ENCODE measurements at regions not wholly inside any gene's neighbourhood (a gene's known extent, or its start where the extent isn't known, plus 50 kb on each side); places are given as distances from the start of the nearest gene placed in this dataset.

GRCh38 chr21:38156200-38156599, 100.6 kb upstream of the KCNJ15 start:
- DNase-seq (ENCODE audit: low read depth): no peak

DNA sequence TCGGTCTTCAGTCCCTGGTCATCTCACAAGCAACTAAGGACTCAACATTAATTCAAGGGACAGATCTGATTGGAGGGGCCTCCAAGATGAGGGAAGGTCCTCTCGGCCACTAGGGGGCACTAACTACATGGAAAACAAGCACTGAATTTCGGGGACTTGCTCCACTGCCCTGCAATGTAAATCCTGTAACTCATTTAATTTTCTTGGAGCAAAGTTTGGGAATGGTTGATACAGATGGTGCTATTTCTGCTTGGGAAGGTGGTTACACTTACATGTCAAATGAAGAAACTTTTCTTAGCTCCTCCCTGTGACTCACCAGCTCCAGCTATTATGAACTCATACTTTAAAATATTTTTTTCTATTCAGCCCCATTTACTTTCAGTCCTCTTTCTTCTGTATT, 97.4 kb upstream of the KCNJ15 start:
- DNase-seq (ENCODE audit: low read depth): peak; percentile 87

DNA sequence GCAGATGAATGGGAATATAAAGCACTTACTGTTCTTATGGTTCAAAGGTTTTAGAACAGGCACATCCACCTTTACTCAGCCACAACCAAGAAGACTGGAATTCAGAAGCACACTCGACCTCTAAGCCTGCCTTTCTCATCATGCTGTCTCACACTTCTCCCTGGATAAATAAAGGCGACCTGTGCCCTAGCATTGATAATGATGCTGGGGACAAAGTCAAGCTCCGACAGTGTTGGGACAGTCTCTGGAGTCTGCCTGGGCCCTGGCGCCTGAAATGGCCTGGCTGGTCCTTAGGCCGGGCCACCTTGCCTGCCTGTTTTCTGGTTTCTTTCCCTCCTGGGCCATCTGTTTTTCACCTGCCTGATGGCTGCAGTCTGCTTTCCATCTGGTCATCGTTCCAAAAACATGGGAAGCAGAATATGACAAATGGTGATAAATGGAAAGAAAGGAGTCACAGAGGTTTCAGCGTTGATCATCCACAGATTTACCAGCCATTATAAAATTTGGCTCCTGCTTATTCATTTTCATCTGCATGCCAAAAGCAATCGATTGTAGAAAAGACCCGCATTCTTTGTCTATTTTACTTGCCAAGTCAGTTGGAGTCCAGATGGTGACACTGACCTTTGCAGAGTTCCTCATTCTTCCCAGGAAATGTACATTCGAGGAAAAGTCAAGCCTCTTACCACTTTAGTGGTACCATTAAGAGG, 91.2 kb upstream of the KCNJ15 start:
- DNase-seq (ENCODE audit: low read depth): no peak

DNA sequence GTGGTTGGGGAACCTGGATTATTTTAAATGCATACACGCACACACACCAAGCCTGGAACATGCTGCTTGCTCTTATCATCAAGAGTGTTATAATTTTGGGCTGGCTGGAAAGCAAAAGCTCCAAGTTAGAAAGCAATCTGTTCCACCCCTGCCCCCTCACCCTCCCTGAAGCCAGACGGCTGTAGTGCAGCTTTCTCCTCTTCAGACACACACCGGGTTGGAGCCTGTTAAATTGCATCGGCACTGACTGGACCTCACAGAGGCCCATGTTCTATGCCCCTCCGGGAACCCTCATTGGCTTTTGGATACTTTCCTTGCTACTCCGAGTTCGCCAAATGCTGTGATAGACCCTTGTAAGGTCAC, 90.6 kb upstream of the KCNJ15 start:
- DNase-seq (ENCODE audit: low read depth): no peak

GRCh38 chr21:38167345-38167744, 89.4 kb upstream of the KCNJ15 start:
- no peak for DNase-seq (ENCODE audit: low read depth)

DNA sequence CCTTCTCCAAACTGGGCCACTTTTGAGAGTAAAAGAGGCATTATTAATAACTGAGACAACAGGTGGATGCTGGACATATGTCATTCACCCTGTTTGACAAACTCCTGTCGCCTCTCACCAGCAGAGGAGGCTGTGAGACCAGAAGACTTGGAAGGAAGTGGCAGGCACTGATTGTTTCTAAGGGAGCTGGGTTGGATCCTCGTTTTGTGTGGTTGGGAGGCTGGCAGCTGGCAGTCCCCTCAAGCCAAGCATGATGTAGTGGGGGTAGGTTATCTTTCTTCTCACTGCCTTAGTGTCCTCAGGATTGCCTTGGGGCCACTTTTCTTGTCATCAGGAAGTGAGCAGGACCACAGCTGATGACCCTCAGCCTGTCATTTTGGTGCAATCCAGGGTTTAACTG, 86.5 kb upstream of the KCNJ15 start:
- peak; percentile 61 for DNase-seq (ENCODE audit: low read depth)

DNA sequence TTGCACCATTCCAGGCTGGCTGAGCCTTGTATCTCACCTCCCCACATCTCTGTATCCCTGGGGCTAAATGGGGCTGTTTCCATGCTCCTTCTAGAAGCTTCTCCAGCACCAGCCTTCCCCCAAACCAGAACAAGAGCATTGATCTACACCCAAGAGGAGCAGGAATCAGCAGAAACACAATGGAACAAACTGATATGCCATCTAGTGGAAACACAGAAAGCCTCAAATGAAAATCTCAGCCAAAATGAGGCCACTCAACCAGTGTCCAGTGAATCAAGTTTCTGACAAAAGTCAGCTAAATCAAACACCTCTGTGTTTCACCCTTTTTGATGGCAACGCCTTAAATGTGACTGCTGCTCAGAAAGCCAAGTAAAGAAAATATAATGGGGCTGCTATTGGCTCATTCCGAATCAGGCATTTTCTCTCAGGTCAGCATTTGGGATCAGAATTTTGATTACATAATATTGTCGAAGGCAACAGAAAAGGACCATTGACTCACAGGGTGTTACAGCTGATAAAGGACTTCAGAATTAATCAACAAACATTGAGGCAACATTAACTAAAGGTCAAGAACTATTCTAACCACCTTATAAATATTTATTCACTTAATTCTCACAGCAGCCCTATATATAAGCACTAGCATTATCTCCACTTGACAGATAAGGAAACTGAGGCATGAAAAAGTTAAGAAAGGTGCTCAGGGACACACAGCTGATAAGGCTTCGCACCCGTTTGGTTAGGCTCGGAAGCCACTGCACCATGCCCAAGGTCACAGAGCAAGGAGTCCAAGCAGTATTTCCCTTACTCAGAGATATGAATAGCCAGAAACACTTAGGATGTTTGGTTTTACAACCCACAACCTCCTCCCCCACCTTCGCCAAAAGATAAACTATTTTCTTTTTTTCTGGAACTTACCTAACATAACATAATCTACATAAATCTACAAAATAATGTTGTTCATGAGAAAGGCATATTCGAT, 85.8 kb upstream of the KCNJ15 start:
- peak; percentile 61 for DNase-seq (ENCODE audit: low read depth)

GRCh38 chr21:38171723-38172344, 85.0 kb upstream of the KCNJ15 start:
- DNase-seq (ENCODE audit: low read depth): peak; percentile 76

GRCh38 chr21:38173276-38174035, 83.3 kb upstream of the KCNJ15 start:
- DNase-seq (ENCODE audit: low read depth): no peak

DNA sequence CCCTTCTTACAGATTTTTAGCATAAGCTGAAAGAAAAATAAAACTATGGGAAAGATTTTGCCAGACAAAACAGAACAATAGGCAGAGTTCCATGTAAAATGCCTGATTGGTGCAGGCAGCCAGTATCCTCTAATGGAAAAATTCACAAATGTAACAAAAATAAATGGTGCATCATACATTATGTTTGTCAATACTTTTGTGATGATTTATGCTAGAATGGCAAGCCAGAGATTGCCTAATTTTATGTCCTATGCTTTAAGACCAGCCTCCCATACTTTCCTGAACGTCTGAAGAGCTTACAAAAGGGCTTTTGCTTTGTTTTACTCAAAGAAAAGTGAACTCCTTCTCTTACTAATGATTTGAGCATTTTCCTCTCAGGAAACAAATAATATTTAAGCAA, 81.5 kb upstream of the KCNJ15 start:
- peak; percentile 77 for DNase-seq (ENCODE audit: low read depth)

GRCh38 chr21:38177919-38178652, 78.7 kb upstream of the KCNJ15 start:
- DNase-seq (ENCODE audit: low read depth): no peak

GRCh38 chr21:38178653-38179470, 77.9 kb upstream of the KCNJ15 start:
- no peak for DNase-seq (ENCODE audit: low read depth)

GRCh38 chr21:38179511-38179910, 77.3 kb upstream of the KCNJ15 start:
- no peak for DNase-seq (ENCODE audit: low read depth)

DNA sequence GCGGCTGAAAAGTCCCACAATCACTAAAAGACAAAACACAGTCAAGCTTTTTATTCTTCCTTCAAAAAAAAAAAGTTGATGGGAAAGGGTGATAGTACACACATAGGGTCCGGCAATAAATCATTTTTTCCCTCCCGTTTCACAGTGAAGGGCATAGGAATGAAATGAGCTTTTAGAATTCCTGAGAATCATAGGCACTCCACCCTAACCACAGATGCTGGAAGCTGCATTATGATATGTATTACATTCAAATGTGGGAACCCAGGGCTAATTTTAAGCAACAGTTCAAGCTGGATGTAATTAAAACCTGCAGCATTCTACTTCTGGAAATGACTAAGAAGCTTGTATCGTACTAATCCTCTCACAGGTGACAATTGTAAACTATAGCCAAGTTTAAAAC, 75.7 kb upstream of the KCNJ15 start:
- DNase-seq (ENCODE audit: low read depth): peak; percentile 59

DNA sequence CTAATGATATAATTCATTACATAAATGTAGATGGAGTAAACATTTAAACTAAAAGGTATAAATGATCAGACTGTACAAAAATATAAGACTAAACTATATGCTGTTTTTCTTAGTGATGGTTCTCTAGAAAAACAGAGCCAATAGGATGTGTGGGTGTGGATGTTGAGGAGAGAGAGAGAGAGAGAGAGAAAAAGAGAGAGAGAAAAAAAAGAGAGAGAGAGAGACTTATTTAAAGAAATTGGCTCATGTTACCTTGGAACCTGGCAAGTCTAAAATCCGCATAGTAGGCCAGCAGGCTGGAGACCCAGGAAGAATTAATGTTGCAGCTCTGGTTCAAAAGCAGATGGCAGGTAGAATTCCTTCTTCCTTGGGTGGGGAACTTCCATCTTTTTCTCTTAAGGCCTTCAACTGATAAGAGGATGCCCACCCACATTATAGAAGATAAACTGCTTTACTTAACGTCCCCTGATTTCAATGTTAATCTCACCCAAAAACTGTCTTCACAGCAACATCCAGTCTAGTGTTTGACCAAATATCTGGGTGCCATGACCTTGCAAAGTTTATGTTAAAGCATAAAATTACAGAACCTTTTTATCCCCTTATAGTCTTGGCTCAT, 74.3 kb upstream of the KCNJ15 start:
- no peak for DNase-seq (ENCODE audit: low read depth)

GRCh38 chr21:38183961-38184360, 72.8 kb upstream of the KCNJ15 start:
- no peak for DNase-seq (ENCODE audit: low read depth)

GRCh38 chr21:38186661-38187270, 70.0 kb upstream of the KCNJ15 start:
- DNase-seq (ENCODE audit: low read depth): no peak

- DNase-seq (ENCODE audit: low read depth): peak; percentile 58
Measured at GRCh38 chr21:38188037-38188436, 68.8 kb upstream of the KCNJ15 start.

DNA sequence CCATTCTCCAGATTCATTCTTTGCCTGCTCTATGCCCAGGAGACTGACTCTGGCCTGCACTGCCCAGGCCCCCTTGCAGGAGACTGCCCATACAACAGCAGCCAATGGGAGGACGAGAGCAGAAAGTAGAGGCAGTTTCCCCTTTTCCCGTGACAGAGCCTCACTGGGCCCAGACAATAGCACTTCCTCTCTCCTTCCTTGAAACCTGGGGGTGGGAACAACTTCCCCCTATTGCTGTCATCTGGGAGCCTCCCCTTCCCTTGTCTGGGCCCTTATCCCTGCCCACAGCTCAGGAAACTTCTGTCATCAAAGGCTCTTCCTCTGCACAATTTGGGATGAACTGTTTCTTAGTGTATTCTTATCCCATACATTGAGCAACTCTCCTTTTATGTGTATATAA, 60.8 kb upstream of the KCNJ15 start:
- DNase-seq (ENCODE audit: low read depth): no peak

GRCh38 chr21:38202811-38203210, 54.0 kb upstream of the KCNJ15 start:
- DNase-seq (ENCODE audit: low read depth): no peak

Measured in stromal cell of bone marrow (primary cell).